HG03442 (cell line): ENCODE measurements at regions not wholly inside any gene's neighbourhood (a gene's known extent, or its start where the extent isn't known, plus 50 kb on each side); places are given as distances from the start of the nearest gene placed in this dataset.
A peak's percentile ranks its signal among the peaks of the same experiment; 100 is the strongest.

Experiments
- ATAC-seq: cut with Tn5 transposase; IDR thresholded peaks from one replicate; pipeline ENCODE4 v1.9.1; 2021; ENCODE audit warnings: mild to moderate bottlenecking, moderate library complexity; ENCODE audit not compliant: unreplicated experiment

DNA sequence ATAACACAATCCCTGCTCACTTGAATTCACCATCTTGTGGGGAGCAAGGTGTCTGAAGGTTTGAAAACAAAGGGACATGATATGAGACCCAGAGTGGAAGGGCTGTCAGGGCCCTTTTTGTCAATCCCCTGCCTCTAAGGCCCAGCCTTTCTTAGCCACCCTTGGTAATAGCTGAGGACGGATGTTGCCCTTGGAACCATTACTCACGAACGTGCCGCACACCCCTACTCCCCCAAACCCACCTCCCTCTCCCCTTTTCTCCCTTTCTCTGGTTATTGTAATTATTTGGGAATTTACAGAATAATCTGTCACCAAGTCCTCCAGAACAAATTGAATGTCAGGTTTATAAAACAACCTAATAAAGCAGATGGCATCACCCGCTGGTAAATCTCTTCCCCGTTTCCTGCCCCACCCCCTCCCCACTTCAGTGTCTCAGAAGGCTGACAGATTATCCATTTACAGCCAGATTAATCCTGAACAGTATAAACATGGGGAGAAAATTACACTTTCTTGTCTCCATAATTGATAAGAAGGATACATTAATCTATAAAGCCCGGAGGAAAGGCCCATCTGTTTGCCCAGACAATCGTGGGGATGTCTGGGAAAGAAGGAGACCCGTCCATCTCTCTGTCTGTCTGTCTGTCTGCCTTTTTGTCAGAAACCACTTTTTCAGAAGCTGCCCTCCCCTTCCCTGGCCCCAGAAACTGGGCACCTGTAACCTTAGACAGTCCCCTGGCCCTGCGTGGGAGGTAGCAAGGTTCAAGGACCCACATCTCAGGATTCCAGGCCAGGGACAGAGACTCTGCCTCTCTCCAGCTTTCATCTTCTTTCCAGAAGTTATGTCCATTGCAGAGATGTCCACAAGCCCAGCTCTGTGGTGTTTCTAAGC is 60.6 kb upstream of the CD34 start:
- ATAC-seq, result no peak

DNA sequence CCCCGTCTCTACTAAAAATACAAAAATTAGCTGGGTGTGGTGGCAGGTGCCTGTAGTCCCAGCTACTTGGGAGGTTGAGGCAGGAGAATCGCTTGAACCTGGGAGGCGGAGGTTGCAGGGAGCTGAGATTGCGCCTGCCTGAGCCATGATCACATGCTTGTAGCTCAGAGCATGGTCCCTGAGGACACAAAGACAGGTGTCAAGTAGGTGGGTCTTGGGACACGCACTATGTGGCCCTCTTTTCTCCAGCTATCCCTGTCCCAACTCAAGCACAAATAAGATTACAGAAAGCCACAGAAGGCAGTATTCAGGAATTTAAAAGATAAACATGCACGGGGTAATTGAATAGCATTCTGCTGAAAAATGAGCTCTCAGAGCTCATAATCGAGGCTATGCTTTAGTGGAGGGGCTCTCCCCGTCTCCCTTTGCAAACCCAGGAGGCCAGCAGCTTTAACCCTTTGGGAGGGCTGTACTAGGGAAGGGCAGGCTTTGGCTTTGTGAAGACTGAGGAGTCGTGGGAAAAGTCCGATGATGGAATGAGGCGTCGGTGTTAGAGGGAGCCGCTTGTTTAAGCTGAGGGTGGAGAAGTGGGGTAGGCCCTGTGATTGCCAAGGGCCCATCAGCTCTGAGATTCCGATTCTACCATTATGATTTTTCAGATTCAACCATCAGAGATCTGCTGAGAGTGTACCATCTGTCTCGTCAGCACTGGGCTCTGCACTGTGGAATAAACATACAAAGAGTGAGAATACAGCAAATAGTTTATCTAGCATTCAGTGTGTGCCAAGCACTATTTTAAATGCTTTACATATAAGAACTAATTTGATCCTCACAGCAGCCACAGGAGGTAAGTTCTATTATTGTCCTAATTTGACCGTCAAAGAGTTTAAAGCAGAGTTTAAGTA is 59.7 kb upstream of the CD34 start:
- ATAC-seq, result no peak

DNA sequence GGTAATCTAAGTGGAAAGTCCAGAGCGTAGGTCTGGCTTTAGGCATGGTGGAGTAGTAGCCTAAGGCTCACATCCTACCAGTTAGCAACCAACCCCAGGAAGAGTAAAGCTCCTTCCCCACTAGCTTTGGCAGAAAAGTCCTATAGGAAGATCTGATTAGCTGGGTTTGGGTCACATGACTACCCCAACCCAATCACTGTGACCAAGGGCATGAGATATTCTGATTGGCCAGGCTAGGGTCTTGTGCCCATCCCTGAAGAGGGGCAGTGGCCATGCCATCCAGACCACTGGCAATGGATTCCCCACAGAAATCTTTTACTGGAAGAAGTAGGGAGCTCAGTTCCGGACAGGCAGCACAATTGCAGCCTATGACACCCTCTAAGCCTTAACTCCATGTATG is 58.6 kb upstream of the CD34 start:
- ATAC-seq, result no peak

DNA sequence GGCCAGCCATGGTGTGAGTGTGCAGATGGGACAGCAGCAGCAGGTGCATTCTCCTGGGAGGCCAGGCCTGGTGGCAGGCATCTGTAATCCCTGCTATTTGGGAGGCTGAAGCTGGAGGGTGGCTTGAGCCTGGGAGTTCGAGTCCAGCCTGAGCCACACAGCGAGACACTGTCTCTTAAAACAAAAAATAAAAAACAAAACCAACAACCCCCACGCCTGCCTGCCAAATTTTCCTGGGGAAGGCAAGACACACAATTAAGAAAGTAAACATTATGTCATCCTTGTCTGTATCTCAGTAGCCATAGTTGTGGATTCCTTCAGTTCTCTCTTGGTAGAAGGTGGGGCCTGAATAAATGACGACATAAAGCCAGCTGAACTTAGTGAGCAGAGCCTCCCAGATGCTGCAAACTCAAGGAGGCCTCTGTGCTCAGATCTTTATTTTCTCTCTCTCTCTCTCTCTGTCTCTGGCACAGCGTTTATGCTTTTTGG is 57.6 kb upstream of the CD34 start:
- ATAC-seq, result no peak

DNA sequence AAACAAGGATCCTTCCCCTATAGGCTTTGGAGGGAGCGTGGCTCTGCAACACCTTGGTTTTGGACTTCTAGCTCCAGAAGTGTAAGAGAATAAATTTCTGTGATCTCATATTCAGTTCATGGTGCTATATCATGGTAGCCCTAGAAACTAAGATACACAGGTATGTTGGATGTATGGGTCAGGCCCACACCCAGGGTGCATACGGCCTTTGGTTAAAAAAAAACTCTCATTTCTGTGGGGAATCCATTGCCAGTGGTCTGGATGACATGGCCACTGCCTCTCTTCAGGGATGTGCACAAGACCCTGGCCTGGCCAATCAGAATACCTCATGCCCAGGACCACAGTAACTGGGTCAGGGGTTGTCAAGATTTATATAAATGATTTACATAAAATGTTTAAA is 56.8 kb upstream of the CD34 start:
- ATAC-seq, result no peak

DNA sequence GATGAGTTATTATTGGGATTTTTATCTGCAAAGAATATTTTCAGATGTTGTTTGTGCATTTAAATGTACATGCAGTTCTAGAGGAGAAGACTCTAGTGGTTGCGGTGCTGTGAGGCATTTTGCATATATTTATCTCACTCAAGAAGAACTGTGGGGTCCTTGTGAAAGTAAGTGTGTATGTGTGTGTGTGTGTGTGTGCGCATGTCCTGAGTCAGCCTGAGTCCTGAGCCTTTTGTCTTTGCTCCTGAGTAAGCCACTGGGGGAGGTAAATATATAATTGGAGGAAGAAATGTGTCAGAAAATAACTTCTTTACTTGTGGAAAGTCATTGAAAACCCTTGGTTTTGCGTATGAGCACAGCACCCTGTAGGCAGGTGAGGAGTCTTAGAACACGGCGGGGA is 55.6 kb upstream of the CD34 start:
- ATAC-seq, result no peak

DNA sequence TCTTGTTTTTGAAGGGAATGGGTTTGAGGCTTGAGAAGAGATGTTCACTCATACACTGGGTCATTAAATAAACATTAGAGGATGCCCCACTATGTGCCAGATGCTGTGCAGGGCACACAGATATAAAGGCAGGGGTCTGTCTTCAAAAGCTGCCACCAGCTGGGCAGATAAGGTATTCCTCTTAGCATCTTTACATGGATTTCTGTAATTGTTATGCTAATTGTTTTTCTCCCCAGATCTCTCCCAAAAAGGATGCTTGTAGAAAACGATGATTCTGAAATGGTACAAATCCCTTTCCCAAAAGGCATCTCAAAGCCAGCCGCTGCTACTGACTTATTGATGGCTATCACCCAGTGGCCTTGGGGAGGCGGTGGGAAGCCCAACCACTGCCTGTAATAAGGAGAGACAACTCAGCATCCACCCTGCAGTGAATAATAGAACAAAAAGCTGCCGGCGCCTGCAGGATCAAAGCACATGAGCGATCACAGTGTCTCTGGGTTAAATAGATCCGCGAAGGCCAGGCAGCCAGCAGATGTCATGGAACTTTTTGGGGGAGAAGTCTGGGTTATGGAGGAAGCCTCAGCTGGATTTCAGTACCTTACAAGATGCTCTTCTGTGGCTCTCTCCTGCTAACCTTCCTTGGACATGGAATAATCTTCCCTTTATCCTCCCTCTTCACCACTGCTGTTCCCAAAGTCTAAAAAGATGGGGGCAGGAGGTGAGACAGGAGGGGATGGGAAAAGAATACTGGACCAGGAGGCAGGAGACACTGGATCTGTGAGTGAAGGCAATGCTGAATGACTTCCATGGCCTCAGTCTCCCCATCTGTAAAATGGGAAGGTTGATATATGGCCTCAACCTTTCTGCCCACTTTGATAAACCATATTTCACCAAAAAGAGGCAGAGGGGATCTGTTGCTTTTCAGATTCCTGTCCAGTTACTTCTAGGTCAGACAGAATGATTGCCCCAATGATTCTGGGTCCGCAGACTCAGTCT is 54.8 kb upstream of the CD34 start:
- ATAC-seq, result no peak

DNA sequence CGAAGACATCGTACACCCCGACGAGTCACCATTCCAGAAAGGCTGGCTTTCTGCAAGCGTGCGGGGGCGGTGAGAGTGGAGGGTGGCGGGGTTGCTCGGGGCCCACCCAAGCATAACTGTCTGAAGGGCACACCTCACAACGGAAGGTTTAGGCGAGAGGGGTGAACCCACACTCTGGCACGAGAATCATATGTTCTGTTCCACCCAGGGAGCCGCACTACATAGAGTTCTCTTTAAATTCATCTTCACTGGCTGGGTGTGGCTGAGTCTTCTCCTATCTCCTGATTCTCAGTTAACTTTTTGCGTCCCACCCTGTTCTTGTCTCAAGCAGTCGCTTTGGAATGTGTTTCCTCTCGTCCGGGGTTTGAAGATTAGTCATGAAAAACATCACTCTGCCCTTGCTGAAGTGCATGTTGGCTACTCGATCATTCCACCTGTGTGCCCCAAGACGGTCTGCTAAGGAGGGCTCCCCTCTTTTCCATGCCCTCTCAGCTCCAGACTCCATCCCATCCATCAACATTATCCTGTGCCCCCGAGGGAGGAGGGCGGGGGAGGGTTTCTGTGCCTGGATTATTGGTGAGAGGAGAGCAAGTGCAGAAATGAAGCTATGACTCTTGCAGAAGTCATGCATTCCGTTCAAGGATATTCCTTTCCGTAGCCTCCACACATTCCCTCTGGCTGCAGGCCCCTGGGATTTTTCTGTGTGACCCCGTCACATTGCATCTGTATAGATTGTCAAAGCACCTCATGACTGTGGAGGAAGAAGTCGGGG is 53.5 kb upstream of the CD34 start:
- no peak for ATAC-seq

DNA sequence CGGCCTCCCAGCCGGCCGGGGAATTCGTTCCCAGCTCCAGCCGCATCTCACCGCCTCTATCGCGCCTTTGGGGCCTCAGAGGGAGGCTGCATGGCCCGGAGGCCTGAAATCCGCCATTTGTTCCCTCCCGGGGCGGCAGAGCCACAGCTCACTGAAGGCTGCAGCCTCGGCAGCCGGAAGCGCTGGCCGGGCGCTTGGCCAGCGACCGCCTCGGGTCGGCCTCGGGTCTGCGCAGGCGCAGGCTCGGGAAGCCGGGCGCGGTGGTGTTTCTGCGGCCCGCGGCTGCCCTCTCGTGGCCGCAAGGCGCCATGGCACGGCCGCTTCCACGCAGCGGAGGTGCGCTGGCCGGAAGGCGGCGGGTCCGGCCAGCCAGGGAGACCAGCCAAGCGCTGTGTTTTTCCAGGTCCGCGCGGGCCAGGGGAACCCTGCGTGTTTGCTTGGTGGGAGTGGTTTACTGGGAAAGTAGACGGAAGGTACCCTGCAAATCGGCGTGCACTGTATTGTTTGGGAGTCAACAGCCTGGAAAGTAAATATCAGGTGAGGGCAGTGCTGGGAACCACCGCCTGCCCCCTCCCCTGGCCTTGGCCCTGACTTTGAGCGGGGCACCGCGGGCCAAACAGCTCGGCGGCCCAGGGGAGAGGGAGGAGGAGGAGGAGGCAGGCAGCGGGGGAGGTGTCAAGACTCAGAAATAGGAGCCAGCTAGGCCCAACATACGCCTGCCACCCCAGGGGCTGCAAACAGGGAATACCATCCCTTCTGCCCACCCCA is 52.7 kb upstream of the CD34 start:
- peak; percentile 84 for ATAC-seq

DNA sequence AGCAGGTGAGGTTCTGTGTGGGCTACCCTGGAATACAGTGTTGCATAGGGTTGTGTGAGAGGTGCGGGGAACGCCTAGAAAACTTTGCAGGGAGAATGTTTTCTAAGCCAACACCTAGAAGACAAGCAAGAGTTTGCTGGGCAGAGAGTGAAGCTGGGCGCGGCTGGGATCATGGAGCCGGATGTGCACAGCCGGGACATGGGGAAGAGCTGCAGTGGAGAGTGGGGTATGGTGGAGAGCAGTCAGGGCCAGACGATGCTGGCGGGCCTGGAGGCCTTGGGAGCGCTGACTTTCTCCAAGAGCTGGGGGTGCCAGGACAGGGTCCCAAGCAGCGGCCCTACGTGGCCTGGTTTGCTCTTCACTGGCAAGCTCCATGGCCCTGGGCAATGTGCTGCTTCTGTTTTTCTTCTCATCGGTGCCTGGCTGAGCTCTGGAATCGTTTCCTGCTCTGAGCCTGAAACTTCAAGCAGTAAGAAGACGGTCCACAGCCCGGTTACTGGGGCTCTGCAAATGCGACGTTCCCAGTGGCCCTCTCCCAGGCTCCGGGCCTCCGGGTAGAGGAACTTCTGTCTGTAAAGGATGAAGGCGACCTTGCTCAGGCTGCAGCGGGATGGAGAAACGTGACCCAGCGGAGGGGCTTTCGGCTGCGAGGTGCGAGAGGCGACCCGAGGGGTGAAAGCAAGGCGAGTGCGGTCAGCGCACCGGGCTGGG is 51.9 kb upstream of the CD34 start:
- ATAC-seq, result no peak
